Neuronal stem cell (in vitro differentiated cells): ENCODE measurements at regions not wholly inside any gene's neighbourhood (a gene's known extent, or its start where the extent isn't known, plus 50 kb on each side); places are given as distances from the start of the nearest gene placed in this dataset.

Experiments
- DNase-seq: peaks from one replicate; pipeline ENCODE4 v3.0.0-alpha.2; 2013; ENCODE audit warnings: low spot score
- H2AFZ ChIP-seq: one replicate; pipeline ENCODE4 v1.6.1; 2013; ENCODE audit warnings: mild to moderate bottlenecking, low read length, inconsistent platforms
- H2AK5ac ChIP-seq: 2 replicates; pipeline ENCODE4 v1.6.1; 2013; ENCODE audit warnings: low read depth, mild to moderate bottlenecking, inconsistent platforms, low read length, moderate library complexity, mixed read lengths
- H2BK120ac ChIP-seq: 2 replicates; pipeline ENCODE4 v1.6.1; 2013; ENCODE audit warnings: low read depth, mild to moderate bottlenecking, inconsistent platforms, low read length, moderate library complexity, mixed read lengths
- H2BK12ac ChIP-seq: one replicate; pipeline ENCODE4 v1.6.1; 2013; ENCODE audit warnings: low read length, inconsistent platforms
- H2BK15ac ChIP-seq: 2 replicates; pipeline ENCODE4 v1.6.1; 2013; ENCODE audit warnings: mild to moderate bottlenecking, low read length, inconsistent platforms, mixed read lengths
- H2BK5ac ChIP-seq: one replicate; pipeline ENCODE4 v1.6.1; 2013; ENCODE audit warnings: inconsistent platforms, mild to moderate bottlenecking, low read length, moderate library complexity
- H3K14ac ChIP-seq: one replicate; pipeline ENCODE4 v1.6.1; 2013; ENCODE audit warnings: low read length, inconsistent platforms
- H3K18ac ChIP-seq: 2 replicates; pipeline ENCODE4 v1.6.1; 2013; ENCODE audit warnings: low read length, inconsistent platforms
- H3K23ac ChIP-seq: 2 replicates; pipeline ENCODE4 v1.6.1; 2013; ENCODE audit warnings: low read depth, mild to moderate bottlenecking, mixed read lengths, low read length, inconsistent platforms; ENCODE audit not compliant: poor library complexity
- H3K27ac ChIP-seq: replicated peaks from 3 replicates; pipeline ENCODE4 v1.5.1; 2013; ENCODE audit warnings: low read length, inconsistent platforms
- H3K27me3 ChIP-seq, 3 experiments: 2 replicates each; pipeline ENCODE4 v1.6.1; 2013; ENCODE audit warnings: low read length in 3 of 3, mild to moderate bottlenecking in 2 of 3, inconsistent platforms in 1 of 3, low read depth in 1 of 3, mixed read lengths in 1 of 3, moderate library complexity in 1 of 3; ENCODE audit not compliant: control insufficient read depth in 3 of 3, insufficient read depth in 3 of 3
- H3K36me3 ChIP-seq, 2 donors: replicated peaks in 1 of 2; 2 replicates each; pipeline ENCODE4 v1.6.1; 2013; ENCODE audit warnings: low read length in 2 of 2; ENCODE audit not compliant: control insufficient read depth in 2 of 2, insufficient read depth in 2 of 2
- H3K4ac ChIP-seq: 2 replicates; pipeline ENCODE4 v1.6.1; 2013; ENCODE audit warnings: inconsistent platforms, mild to moderate bottlenecking, low read length, moderate library complexity
- H3K4me1 ChIP-seq, 2 donors: 1 replicate in 1 of 2; 2 replicates in 1 of 2; pipeline ENCODE4 v1.6.1; 2013; ENCODE audit warnings: low read length in 2 of 2, low read depth in 1 of 2; ENCODE audit not compliant: control insufficient read depth in 2 of 2, insufficient read depth in 1 of 2
- H3K4me2 ChIP-seq: one replicate; pipeline ENCODE4 v1.6.1; 2013; ENCODE audit warnings: mild to moderate bottlenecking, low read length, inconsistent platforms; ENCODE audit not compliant: insufficient read depth, poor library complexity, severe bottlenecking
- H3K4me3 ChIP-seq, 2 donors: 2 replicates each; pipeline ENCODE4 v1.5.1; 2013; ENCODE audit warnings: low read length in 2 of 2, mild to moderate bottlenecking in 2 of 2, inconsistent platforms in 1 of 2, moderate library complexity in 1 of 2
- H3K79me1 ChIP-seq: one replicate; pipeline ENCODE4 v1.6.1; 2013; ENCODE audit warnings: low read depth, mild to moderate bottlenecking, inconsistent platforms, low read length, moderate library complexity
- H3K9ac ChIP-seq: one replicate; pipeline ENCODE4 v1.6.1; 2013; ENCODE audit warnings: mild to moderate bottlenecking, low read depth, low read length, inconsistent platforms; ENCODE audit not compliant: poor library complexity
- H3K9me3 ChIP-seq, 2 donors: replicated peaks in 1 of 2; 2 replicates each; pipeline versions ENCODE3 to v1.6.1; 2013; ENCODE audit warnings: low read length in 2 of 2, mild to moderate bottlenecking in 2 of 2, inconsistent platforms in 1 of 2, low read depth in 1 of 2, mixed read lengths in 1 of 2, moderate library complexity in 1 of 2; ENCODE audit not compliant: control insufficient read depth in 2 of 2, insufficient read depth in 1 of 2
- H4K8ac ChIP-seq: one replicate; pipeline ENCODE4 v1.6.1; 2013; ENCODE audit warnings: low read depth, mild to moderate bottlenecking, inconsistent platforms, low read length, moderate library complexity
- H4K91ac ChIP-seq: one replicate; pipeline ENCODE4 v1.6.1; 2013; ENCODE audit warnings: low read length, low read depth, mild to moderate bottlenecking, inconsistent platforms; ENCODE audit not compliant: poor library complexity
- whole genome bisulfite sequencing, 2 donors: extraction: QIAGEN DNeasy Blood & Tissue Kit; methylation state at CpG; one replicate each; pipeline ENCODE4 v1.1.7; 2013; ENCODE audit warnings: missing lambda C conversion rate in 2 of 2, mixed read lengths in 1 of 2; ENCODE audit not compliant: insufficient read length in 2 of 2, insufficient replicate concordance in 1 of 2; ENCODE audit errors: extremely low coverage in 2 of 2; 5-methylcytosine and 5-hydroxymethylcytosine counted together

DNA sequence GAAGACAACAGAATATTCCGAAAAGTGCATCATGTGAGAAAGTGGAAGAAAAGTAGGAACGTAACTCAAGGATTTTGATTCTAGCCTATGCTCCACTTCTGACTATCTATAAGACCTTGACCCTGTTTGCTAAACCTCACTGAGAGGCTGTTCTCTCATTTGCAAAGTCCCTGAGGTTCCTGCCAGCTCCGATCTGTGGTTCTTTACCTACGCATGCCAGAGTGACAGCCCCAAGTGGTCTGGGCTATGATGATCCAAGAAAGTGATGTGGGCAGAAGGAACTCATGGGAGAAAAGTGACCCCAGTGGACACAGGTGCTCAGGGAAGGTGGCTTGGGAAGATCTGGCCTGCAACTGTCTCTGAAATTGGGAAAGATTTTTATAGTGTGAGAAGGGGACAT, 301.1 kb upstream of the CDH11 start:
- Histone ChIP-seq H3K79me1 (no peaks in the 10 kb centered on the region), H3K18ac (no peak overlapping the region), H3K4me1 (no peaks in the 10 kb centered on the region), H3K14ac (no peak overlapping the region), H3K4me2 (no peak overlapping the region), H2BK15ac (no peak overlapping the region), H2AFZ (no peak overlapping the region), H4K8ac (no peak overlapping the region), H3K23ac (no peak overlapping the region), H3K27ac (no peak overlapping the region), H3K9me3 (peaks cover 0 to 3% of the 10 kb centered on the region in 2 donors), H3K9ac (no peak overlapping the region), H2BK5ac (no peak overlapping the region), H2BK12ac (no peak overlapping the region), H2BK120ac (no peak overlapping the region), H4K91ac (no peak overlapping the region), H3K4me3 (no peak overlapping the region), H2AK5ac (no peak overlapping the region), H3K27me3 (no peaks in the 10 kb centered on the region), H3K4ac (no peak overlapping the region), H3K36me3 (no peaks in the 10 kb centered on the region)
- WGBS, 2 donors: no CpG with 5 or more reads among the region's 4 CpGs
- DNase-seq: no peak

DNA sequence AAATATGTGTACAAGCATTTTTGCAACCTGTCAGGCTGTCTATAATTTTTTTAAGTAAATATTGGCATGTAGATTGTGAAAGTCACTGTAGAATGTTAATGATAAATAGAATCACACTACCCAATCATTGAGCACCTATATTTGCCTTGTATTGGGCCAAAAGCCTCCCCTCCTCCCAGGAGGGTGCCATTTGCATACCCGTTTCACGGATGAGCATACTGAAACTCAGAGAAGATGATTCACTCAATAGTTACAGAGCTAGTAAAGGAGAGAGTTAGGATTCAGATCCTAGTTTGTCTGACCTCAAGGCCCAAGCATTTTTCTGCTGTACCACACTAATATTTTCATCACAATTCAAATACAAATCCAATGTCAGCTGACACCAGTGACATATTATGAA, 299.7 kb upstream of the CDH11 start:
- Histone ChIP-seq H3K79me1 (no peaks in the 10 kb centered on the region), H3K4me3 (no peak overlapping the region), H3K36me3 (no peaks in the 10 kb centered on the region), H2BK12ac (no peak overlapping the region), H2AK5ac (no peak overlapping the region), H3K23ac (no peak overlapping the region), H2BK5ac (no peak overlapping the region), H3K27ac (no peak overlapping the region), H3K9ac (no peak overlapping the region), H3K27me3 (no peaks in the 10 kb centered on the region), H3K9me3 (peaks cover 0 to 3% of the 10 kb centered on the region in 2 donors), H3K14ac (no peak overlapping the region), H3K18ac (no peak overlapping the region), H3K4me2 (no peak overlapping the region), H3K4me1 (no peaks in the 10 kb centered on the region), H2BK120ac (no peak overlapping the region), H4K8ac (no peak overlapping the region), H3K4ac (no peak overlapping the region), H4K91ac (no peak overlapping the region), H2BK15ac (no peak overlapping the region), H2AFZ (no peak overlapping the region)
- no CpG with 5 or more reads among the region's 2 CpGs for WGBS, 2 donors
- DNase-seq: no peak

DNA sequence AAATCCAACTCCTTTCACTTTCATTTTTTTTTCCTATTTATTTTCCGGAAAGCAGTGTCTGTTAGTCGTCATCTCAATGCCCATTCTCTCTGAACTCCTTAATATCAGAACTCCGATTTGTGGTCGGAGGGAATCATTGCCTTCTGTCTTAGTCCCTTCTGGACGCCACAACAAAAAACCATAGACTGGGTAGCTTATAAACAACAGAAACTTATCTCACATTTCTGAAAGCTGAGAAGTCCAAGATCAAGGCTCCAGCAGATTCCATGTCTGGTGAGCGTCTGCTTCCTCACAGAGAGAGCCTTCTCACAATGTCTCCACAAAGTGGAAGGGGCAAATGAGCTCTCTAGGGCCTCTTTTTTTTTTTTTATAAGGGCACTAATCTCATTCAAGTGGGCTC, 296.6 kb upstream of the CDH11 start:
- H3K27me3 ChIP-seq: no peaks in the 10 kb centered on the region
- H3K9me3 ChIP-seq: peaks cover 0 to 3% of the 10 kb centered on the region in 2 donors
- no peak overlapping the region for H4K91ac ChIP-seq
- no peaks in the 10 kb centered on the region for H3K79me1 ChIP-seq
- H4K8ac ChIP-seq: no peak overlapping the region
- H3K14ac ChIP-seq: no peak overlapping the region
- H3K9ac ChIP-seq: no peak overlapping the region
- no peak overlapping the region for H3K18ac ChIP-seq
- H2BK12ac ChIP-seq: no peak overlapping the region
- H2AK5ac ChIP-seq: no peak overlapping the region
- H3K4me2 ChIP-seq: no peak overlapping the region
- H2BK15ac ChIP-seq: no peak overlapping the region
- H3K4ac ChIP-seq: no peak overlapping the region
- no CpG with 5 or more reads among the region's 6 CpGs for WGBS, 2 donors
- no peak overlapping the region for H3K23ac ChIP-seq
- no peaks in the 10 kb centered on the region for H3K36me3 ChIP-seq
- no peak overlapping the region for H2AFZ ChIP-seq
- no peak overlapping the region for H2BK5ac ChIP-seq
- no peaks in the 10 kb centered on the region for H3K4me1 ChIP-seq
- no peak overlapping the region for H3K27ac ChIP-seq
- no peak for DNase-seq
- no peak overlapping the region for H3K4me3 ChIP-seq
- no peak overlapping the region for H2BK120ac ChIP-seq

DNA sequence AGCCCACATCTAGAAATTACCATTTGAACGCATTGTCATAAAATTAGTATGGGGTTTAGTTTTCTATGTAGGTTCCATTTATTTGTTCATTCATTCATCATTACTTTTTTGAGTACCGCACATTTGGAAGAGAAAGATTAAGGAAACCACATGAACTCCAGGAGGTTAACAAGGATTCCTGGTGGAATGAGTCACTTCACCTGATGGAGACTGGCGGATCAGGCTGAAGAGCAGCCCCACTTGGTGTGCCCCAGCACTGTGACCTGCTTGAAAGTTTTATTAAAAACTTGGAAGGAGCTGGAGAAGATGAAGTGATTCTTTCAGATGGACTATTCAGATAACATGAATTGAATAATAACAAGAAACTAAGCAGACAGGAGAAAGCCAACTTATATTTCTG, 293.6 kb upstream of the CDH11 start:
- H4K91ac ChIP-seq: no peak overlapping the region
- no peak overlapping the region for H3K23ac ChIP-seq
- H3K27me3 ChIP-seq: no peaks in the 10 kb centered on the region
- H2BK5ac ChIP-seq: no peak overlapping the region
- H2BK12ac ChIP-seq: no peak overlapping the region
- no peak overlapping the region for H2BK15ac ChIP-seq
- H3K79me1 ChIP-seq: no peaks in the 10 kb centered on the region
- no peak overlapping the region for H3K9ac ChIP-seq
- H3K36me3 ChIP-seq: no peaks in the 10 kb centered on the region
- H3K4me1 ChIP-seq: no peaks in the 10 kb centered on the region
- no CpG with 5 or more reads among the region's 3 CpGs for WGBS, 2 donors
- H3K27ac ChIP-seq: no peak overlapping the region
- no peak overlapping the region for H2AFZ ChIP-seq
- H3K9me3 ChIP-seq: peaks cover 0 to 3% of the 10 kb centered on the region in 2 donors
- no peak overlapping the region for H3K4me3 ChIP-seq
- no peak for DNase-seq
- no peak overlapping the region for H3K14ac ChIP-seq
- H3K4me2 ChIP-seq: no peak overlapping the region
- H3K4ac ChIP-seq: no peak overlapping the region
- no peak overlapping the region for H2AK5ac ChIP-seq
- no peak overlapping the region for H4K8ac ChIP-seq
- H2BK120ac ChIP-seq: no peak overlapping the region
- no peak overlapping the region for H3K18ac ChIP-seq
